ENCODE measurements at regions not wholly inside any gene's neighbourhood (a gene's known extent, or its start where the extent isn't known, plus 50 kb on each side); places are given as distances from the start of the nearest gene placed in this dataset.

DNA sequence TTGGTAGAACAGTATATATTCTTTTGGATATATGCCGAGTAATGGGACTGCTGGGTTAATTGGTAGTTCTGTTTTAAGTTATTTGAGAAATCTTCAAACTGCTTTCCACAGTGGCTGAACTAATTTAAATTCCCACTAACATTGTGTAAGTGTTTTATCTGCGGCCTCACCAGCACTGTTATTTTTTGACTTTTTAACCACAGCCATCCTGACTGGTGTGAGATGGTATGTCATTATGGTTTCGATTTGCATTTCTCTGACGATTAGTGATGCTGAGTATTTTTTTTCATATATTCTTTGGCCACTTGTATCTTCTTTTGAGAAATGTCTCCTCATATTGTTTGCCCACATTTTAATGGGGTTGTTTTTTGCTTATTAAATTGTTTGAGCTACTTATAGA, 357.4 kb downstream of the C12orf50 start:
- no peak for TF ChIP-seq ZNF155 (tag by site-specific recombination; IDR thresholded peaks at IDR 0.05)
- TF ChIP-seq, protein P1, sequence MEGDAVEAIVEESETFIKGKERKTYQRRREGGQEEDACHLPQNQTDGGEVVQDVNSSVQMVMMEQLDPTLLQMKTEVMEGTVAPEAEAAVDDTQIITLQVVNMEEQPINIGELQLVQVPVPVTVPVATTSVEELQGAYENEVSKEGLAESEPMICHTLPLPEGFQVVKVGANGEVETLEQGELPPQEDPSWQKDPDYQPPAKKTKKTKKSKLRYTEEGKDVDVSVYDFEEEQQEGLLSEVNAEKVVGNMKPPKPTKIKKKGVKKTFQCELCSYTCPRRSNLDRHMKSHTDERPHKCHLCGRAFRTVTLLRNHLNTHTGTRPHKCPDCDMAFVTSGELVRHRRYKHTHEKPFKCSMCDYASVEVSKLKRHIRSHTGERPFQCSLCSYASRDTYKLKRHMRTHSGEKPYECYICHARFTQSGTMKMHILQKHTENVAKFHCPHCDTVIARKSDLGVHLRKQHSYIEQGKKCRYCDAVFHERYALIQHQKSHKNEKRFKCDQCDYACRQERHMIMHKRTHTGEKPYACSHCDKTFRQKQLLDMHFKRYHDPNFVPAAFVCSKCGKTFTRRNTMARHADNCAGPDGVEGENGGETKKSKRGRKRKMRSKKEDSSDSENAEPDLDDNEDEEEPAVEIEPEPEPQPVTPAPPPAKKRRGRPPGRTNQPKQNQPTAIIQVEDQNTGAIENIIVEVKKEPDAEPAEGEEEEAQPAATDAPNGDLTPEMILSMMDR (tag by site-specific recombination; IDR thresholded peaks at IDR 0.05), result no peak
- no peak for TF ChIP-seq KLF9 (tag by site-specific recombination; IDR thresholded peaks at IDR 0.05; ENCODE audit: low read depth)
- TF ChIP-seq ZNF416 (tag by site-specific recombination; IDR thresholded peaks at IDR 0.05), result no peak
- TF ChIP-seq, protein P2, sequence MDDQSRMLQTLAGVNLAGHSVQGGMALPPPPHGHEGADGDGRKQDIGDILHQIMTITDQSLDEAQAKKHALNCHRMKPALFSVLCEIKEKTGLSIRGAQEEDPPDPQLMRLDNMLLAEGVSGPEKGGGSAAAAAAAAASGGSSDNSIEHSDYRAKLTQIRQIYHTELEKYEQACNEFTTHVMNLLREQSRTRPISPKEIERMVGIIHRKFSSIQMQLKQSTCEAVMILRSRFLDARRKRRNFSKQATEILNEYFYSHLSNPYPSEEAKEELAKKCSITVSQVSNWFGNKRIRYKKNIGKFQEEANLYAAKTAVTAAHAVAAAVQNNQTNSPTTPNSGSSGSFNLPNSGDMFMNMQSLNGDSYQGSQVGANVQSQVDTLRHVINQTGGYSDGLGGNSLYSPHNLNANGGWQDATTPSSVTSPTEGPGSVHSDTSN (CRISPR knock-in tag; IDR thresholded peaks at IDR 0.05), result no peak
